Activated CD4-positive, alpha-beta memory T cell treated with anti-CD3 and anti-CD28 coated beads for 36 hours (primary cell): ENCODE measurements at regions not wholly inside any gene's neighbourhood (a gene's known extent, or its start where the extent isn't known, plus 50 kb on each side); places are given as distances from the start of the nearest gene placed in this dataset.

Source experiments
- CTCF ChIA-PET: fragments of 350-600 bp; sonication (Branson Sonifier 250); formaldehyde crosslinking; loops from one replicate; lab custom pipeline; 2021; ENCODE audit warnings: antibody characterized with exemption, inconsistent platforms; lab: Charles Lee
- POLR2A ChIA-PET: fragments of 350-600 bp; sonication (Branson Sonifier 250); formaldehyde crosslinking; loops from one replicate; lab custom pipeline; 2021; ENCODE audit warnings: antibody characterized with exemption; lab: Charles Lee
- DNase-seq: peaks from one replicate; pipeline ENCODE4 v3.0.0-alpha.2; 2020
- H3K27ac Mint-ChIP-seq: one replicate; pipeline ENCODE4 v1.8.0; 2021; ENCODE audit warnings: mixed read lengths
- H3K27me3 Mint-ChIP-seq: one replicate; pipeline ENCODE4 v1.8.0; 2021; ENCODE audit warnings: mixed read lengths
- H3K36me3 Mint-ChIP-seq: one replicate; pipeline ENCODE4 v1.8.0; 2021; ENCODE audit warnings: mixed read lengths
- H3K4me1 Mint-ChIP-seq: one replicate; pipeline ENCODE4 v1.8.0; 2021; ENCODE audit warnings: low read depth, mixed read lengths
- H3K4me3 Mint-ChIP-seq: one replicate; pipeline ENCODE4 v1.8.0; 2021; ENCODE audit warnings: mild to moderate bottlenecking, mixed read lengths
- H3K9me3 Mint-ChIP-seq: one replicate; pipeline ENCODE4 v1.8.0; 2021; ENCODE audit warnings: mixed read lengths
- intact Hi-C: fragments of 100-400 bp; cut with micrococcal nuclease; formaldehyde crosslinking; loops from one replicate; pipeline ENCODE4 v1.15.1; 2023

- H3K4me3 Mint-ChIP-seq = no peak overlapping the region
- no peaks in the 10 kb centered on the region for H3K36me3 Mint-ChIP-seq
- no peak overlapping the region for H3K27ac Mint-ChIP-seq
- ChIA-PET POLR2A (no interaction called here), CTCF (no interaction called here)
- H3K4me1 Mint-ChIP-seq = peaks cover 5% of the 10 kb centered on the region
- intact Hi-C loops = no loop called here
- DNase-seq = no peak
- H3K9me3 Mint-ChIP-seq = no peaks in the 10 kb centered on the region
- H3K27me3 Mint-ChIP-seq = peaks cover 6% of the 10 kb centered on the region
These were observed 82.2 kb upstream of the MAFB start for GRCh38 chr20:40771308-40771610.

- H3K27me3 Mint-ChIP-seq = peaks cover 6% of the 10 kb centered on the region
- no peak overlapping the region for H3K4me3 Mint-ChIP-seq
- H3K9me3 Mint-ChIP-seq = no peaks in the 10 kb centered on the region
- H3K4me1 Mint-ChIP-seq = peaks cover 5% of the 10 kb centered on the region
- CTCF ChIA-PET = no interaction called here
- no peak for DNase-seq
- no peak overlapping the region for H3K27ac Mint-ChIP-seq
- H3K36me3 Mint-ChIP-seq = no peaks in the 10 kb centered on the region
- intact Hi-C loops = no loop called here
- POLR2A ChIA-PET = no interaction called here
These were observed 82.9 kb upstream of the MAFB start for GRCh38 chr20:40771848-40772511.

GRCh38 chr20:40773376-40773775, 84.3 kb upstream of the MAFB start:
- Mint-ChIP-seq H3K27me3 (peaks cover 5% of the 10 kb centered on the region), H3K4me3 (no peak overlapping the region), H3K9me3 (no peaks in the 10 kb centered on the region), H3K27ac (no peak overlapping the region), H3K4me1 (peaks cover 5% of the 10 kb centered on the region), H3K36me3 (no peaks in the 10 kb centered on the region)
- ChIA-PET CTCF (no interaction called here), POLR2A (no interaction called here)
- no peak for DNase-seq
- intact Hi-C loops = no loop called here

GRCh38 chr20:40774252-40774651, 85.2 kb upstream of the MAFB start:
- Mint-ChIP-seq H3K4me1 (peaks cover 5% of the 10 kb centered on the region), H3K4me3 (no peak overlapping the region), H3K9me3 (no peaks in the 10 kb centered on the region), H3K27me3 (peaks cover 5% of the 10 kb centered on the region), H3K27ac (no peak overlapping the region), H3K36me3 (no peaks in the 10 kb centered on the region)
- ChIA-PET POLR2A (no interaction called here), CTCF (no interaction called here)
- no peak for DNase-seq
- intact Hi-C loops = no loop called here

- Mint-ChIP-seq H3K4me3 (no peak overlapping the region), H3K27ac (no peak overlapping the region), H3K27me3 (no peaks in the 10 kb centered on the region), H3K9me3 (no peaks in the 10 kb centered on the region), H3K4me1 (peaks cover 5% of the 10 kb centered on the region), H3K36me3 (no peaks in the 10 kb centered on the region)
- ChIA-PET POLR2A (no interaction called here), CTCF (interaction anchor here (1.3 kb wide), 1 partner anchor 33 kb away, joined by 3 read pairs; no protein-coding TSS in a partner anchor)
- intact Hi-C loops = no loop called here
- no peak for DNase-seq
These were observed 86.6 kb upstream of the MAFB start for GRCh38 chr20:40775561-40776146.

- Mint-ChIP-seq H3K36me3 (no peaks in the 10 kb centered on the region), H3K9me3 (no peaks in the 10 kb centered on the region), H3K4me1 (peaks cover 5% of the 10 kb centered on the region), H3K4me3 (no peak overlapping the region), H3K27me3 (no peaks in the 10 kb centered on the region), H3K27ac (no peak overlapping the region)
- no peak for DNase-seq
- POLR2A ChIA-PET = interaction anchor here (0.6 kb wide), 1 partner anchor 17 kb away, joined by 4 read pairs; no protein-coding TSS in a partner anchor
- CTCF ChIA-PET = interaction anchor here (1.3 kb wide), 1 partner anchor 34 kb away, joined by 3 read pairs; no protein-coding TSS in a partner anchor
- intact Hi-C loops = no loop called here
These were observed 87.7 kb upstream of the MAFB start for GRCh38 chr20:40776466-40777457.

- intact Hi-C loops = no loop called here
- CTCF ChIA-PET = no interaction called here
- DNase-seq = no peak
These were observed 88.6 kb upstream of the MAFB start for GRCh38 chr20:40777653-40778052.

GRCh38 chr20:40778894-40779496, 90.0 kb upstream of the MAFB start:
- Mint-ChIP-seq H3K4me1 (peaks cover 5% of the 10 kb centered on the region), H3K27me3 (no peaks in the 10 kb centered on the region), H3K36me3 (no peaks in the 10 kb centered on the region), H3K27ac (no peak overlapping the region), H3K9me3 (no peaks in the 10 kb centered on the region), H3K4me3 (no peak overlapping the region)
- DNase-seq = no peak
- CTCF ChIA-PET = interaction anchor here (1.1 kb wide), 1 partner anchor 38 kb away, joined by 3 read pairs; no protein-coding TSS in a partner anchor
- POLR2A ChIA-PET = no interaction called here
- intact Hi-C loops = no loop called here

More at GRCh38 chr20:40777653-40778052, 88.6 kb upstream of the MAFB start:
- POLR2A ChIA-PET = interaction anchor here (0.6 kb wide), 1 partner anchor 16 kb away, joined by 4 read pairs; no protein-coding TSS in a partner anchor
- Mint-ChIP-seq H3K9me3 (no peaks in the 10 kb centered on the region), H3K27me3 (no peaks in the 10 kb centered on the region), H3K4me1 (peaks cover 5% of the 10 kb centered on the region), H3K27ac (no peak overlapping the region), H3K36me3 (no peaks in the 10 kb centered on the region), H3K4me3 (no peak overlapping the region)

GRCh38 chr20:40781327-40782042, 92.4 kb upstream of the MAFB start:
- no peak overlapping the region for H3K4me3 Mint-ChIP-seq
- H3K27ac Mint-ChIP-seq = no peak overlapping the region
- ChIA-PET POLR2A (no interaction called here), CTCF (no interaction called here)
- peaks cover 3% of the 10 kb centered on the region for H3K27me3 Mint-ChIP-seq
- H3K9me3 Mint-ChIP-seq = no peaks in the 10 kb centered on the region
- no peak for DNase-seq
- H3K36me3 Mint-ChIP-seq = no peaks in the 10 kb centered on the region
- intact Hi-C loops = no loop called here
- H3K4me1 Mint-ChIP-seq = no peaks in the 10 kb centered on the region

GRCh38 chr20:40782043-40782368, 93.0 kb upstream of the MAFB start:
- intact Hi-C loops = no loop called here
- Mint-ChIP-seq H3K36me3 (no peaks in the 10 kb centered on the region), H3K9me3 (no peaks in the 10 kb centered on the region), H3K27ac (no peak overlapping the region), H3K27me3 (peaks cover 3% of the 10 kb centered on the region), H3K4me3 (no peak overlapping the region), H3K4me1 (no peaks in the 10 kb centered on the region)
- POLR2A ChIA-PET = no interaction called here
- DNase-seq = no peak
- CTCF ChIA-PET = no interaction called here

- peaks cover 3% of the 10 kb centered on the region for H3K27me3 Mint-ChIP-seq
- no peak overlapping the region for H3K27ac Mint-ChIP-seq
- CTCF ChIA-PET = no interaction called here
- H3K36me3 Mint-ChIP-seq = no peaks in the 10 kb centered on the region
- H3K9me3 Mint-ChIP-seq = no peaks in the 10 kb centered on the region
- POLR2A ChIA-PET = no interaction called here
- intact Hi-C loops = no loop called here
- no peak for DNase-seq
- H3K4me1 Mint-ChIP-seq = no peaks in the 10 kb centered on the region
- no peak overlapping the region for H3K4me3 Mint-ChIP-seq
These were observed 96.3 kb upstream of the MAFB start for GRCh38 chr20:40785346-40785745.
